CD4-positive, alpha-beta T cell treated with Interleukin-17A for 4 hours (primary cell): ENCODE measurements at regions not wholly inside any gene's neighbourhood (a gene's known extent, or its start where the extent isn't known, plus 50 kb on each side); places are given as distances from the start of the nearest gene placed in this dataset.
"Not testable (repeated sequence)": the region's sequence is repeated elsewhere in the genome, so short reads cannot be mapped to it uniquely, and the experiment has no call there.

Experiments
- DNase-seq: peaks from one replicate; pipeline ENCODE4 v3.0.0-alpha.2; 2020; ENCODE audit warnings: mixed read lengths

GRCh38 chr12:9334041-9334692 is 126.0 kb upstream of the PZP start:
- DNase-seq, result no peak

- DNase-seq, result no peak
These were observed 125.0 kb upstream of the PZP start for GRCh38 chr12:9333161-9333560.

- DNase-seq, result no peak
These were observed 124.4 kb upstream of the PZP start for GRCh38 chr12:9332564-9332963.

- peak; percentile 79 for DNase-seq
These were observed 123.0 kb upstream of the PZP start for GRCh38 chr12:9331218-9331626.

GRCh38 chr12:9329019-9329418 is 120.8 kb upstream of the PZP start:
- DNase-seq, result no peak

GRCh38 chr12:9328065-9328464 is 119.9 kb upstream of the PZP start:
- DNase-seq, result no peak

GRCh38 chr12:9327320-9327719 is 119.1 kb upstream of the PZP start:
- DNase-seq, result no peak

GRCh38 chr12:9326849-9327248 is 118.7 kb upstream of the PZP start:
- DNase-seq, result not testable (repeated sequence)

- no peak for DNase-seq
These were observed 117.9 kb upstream of the PZP start for GRCh38 chr12:9326085-9326484.

GRCh38 chr12:9325471-9325870 is 117.3 kb upstream of the PZP start:
- no peak for DNase-seq

- no peak for DNase-seq
These were observed 116.6 kb upstream of the PZP start for GRCh38 chr12:9324782-9325181.

- no peak for DNase-seq
These were observed 115.0 kb upstream of the PZP start for GRCh38 chr12:9323144-9323681.

GRCh38 chr12:9319842-9320173 is 111.6 kb upstream of the PZP start:
- DNase-seq, result no peak

- no peak for DNase-seq
These were observed 111.0 kb upstream of the PZP start for GRCh38 chr12:9319044-9319841.

- not testable (repeated sequence) for DNase-seq
These were observed 105.3 kb upstream of the PZP start for GRCh38 chr12:9313479-9313878.

GRCh38 chr12:9312406-9313392 is 104.5 kb upstream of the PZP start:
- not testable (repeated sequence) for DNase-seq

- not testable (repeated sequence) for DNase-seq
These were observed 103.3 kb upstream of the PZP start for GRCh38 chr12:9311454-9311853.

GRCh38 chr12:9310645-9311044 is 102.5 kb upstream of the PZP start:
- DNase-seq, result not testable (repeated sequence)

GRCh38 chr12:9309749-9310148 is 101.6 kb upstream of the PZP start:
- DNase-seq, result not testable (repeated sequence)

- not testable (repeated sequence) for DNase-seq
These were observed 100.5 kb upstream of the PZP start for GRCh38 chr12:9308745-9309144.

GRCh38 chr12:9308163-9308562 is 100.0 kb upstream of the PZP start:
- DNase-seq, result not testable (repeated sequence)

- DNase-seq, result not testable (repeated sequence)
These were observed 99.1 kb upstream of the PZP start for GRCh38 chr12:9307255-9307654.

- not testable (repeated sequence) for DNase-seq
These were observed 97.8 kb upstream of the PZP start for GRCh38 chr12:9306004-9306403.
